NCI-H187 treated with DMSO at 0.1 percent for 48 hours (cell line): ENCODE measurements at regions not wholly inside any gene's neighbourhood (a gene's known extent, or its start where the extent isn't known, plus 50 kb on each side); places are given as distances from the start of the nearest gene placed in this dataset.
"Not testable (repeated sequence)": the region's sequence is repeated elsewhere in the genome, so short reads cannot be mapped to it uniquely, and the experiment has no call there.

Experiments used
- DNase-seq: peaks from one replicate; lab custom pipeline; 2025; lab: John Stamatoyannopoulos, UW

DNA sequence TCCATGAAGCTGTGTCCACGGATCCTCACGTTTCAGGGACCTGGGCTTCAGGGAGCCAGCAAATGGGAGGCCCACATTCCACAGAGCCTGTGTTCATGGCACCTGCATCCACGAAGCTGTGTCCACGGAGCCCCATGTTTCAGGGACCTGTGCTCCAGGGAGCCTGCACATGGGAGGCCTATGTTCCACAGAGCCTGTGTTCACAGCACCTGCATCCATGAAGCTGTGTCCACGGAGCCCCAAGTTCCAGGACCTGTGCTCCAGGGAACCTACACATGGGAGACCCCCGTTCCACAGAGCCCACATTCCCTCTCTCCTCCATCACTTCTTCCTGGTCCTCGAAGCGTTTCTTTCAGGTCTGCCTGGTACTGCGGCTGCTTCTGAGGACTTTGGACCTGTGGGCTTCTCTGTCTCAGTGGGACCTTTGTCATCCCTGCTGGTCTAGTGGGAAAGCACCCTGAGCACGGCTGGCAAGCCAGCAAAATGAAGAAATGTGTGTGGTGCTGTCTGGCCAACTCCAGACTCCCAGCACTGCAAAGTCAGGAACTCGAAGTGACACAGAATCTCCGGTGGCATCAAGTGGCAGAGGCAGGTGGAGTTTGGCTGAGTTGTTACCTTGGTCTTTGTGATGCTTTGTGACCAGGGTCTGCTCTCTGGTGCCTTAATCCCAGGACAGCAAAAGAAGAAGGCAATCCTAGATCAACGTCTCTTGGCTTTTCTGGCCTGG, 245.9 kb downstream of the DLL1 start:
- DNase-seq: no peak

DNA sequence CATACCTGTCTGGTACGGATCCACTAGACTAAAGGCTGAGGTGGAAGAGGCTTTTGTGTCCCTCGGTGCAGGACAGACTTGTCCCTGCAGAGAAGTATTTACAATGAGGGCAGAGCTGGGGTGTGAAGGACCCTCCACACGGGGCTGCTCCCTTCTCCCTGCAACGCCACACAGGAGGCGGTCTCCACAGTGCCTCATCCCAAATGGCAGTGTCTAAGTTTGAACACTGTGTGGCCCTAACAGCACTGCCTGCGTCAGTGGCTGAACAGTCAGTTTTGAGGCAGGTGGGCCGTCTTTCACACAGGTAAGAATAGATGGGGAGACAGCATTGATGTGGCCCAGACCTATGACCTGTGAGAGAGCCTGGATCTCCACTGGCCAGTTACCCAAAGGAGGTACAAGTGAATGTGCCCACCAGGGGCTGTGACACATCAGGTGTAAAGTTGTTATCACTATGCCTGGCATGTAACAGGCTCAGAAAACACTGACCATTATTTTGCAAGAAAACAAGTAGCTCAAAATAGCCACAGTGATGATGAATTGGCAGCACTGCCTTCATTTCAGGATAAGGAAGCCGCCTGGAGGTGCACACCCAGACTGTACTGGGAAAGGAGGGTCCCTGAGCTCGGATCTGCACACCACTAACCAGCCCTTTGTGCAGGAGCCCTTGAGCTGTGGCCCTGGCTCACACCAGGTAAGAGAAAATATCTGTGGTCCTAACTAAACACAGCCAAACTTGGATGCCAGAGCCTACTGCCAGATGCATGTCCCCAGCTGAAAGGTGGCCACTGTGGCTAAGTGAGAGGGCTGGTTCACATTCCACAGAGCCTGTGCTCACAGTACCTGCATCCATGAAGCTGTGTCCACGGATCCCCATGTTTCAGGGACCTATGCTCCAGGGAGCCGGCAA, 246.7 kb downstream of the DLL1 start:
- no peak for DNase-seq

DNA sequence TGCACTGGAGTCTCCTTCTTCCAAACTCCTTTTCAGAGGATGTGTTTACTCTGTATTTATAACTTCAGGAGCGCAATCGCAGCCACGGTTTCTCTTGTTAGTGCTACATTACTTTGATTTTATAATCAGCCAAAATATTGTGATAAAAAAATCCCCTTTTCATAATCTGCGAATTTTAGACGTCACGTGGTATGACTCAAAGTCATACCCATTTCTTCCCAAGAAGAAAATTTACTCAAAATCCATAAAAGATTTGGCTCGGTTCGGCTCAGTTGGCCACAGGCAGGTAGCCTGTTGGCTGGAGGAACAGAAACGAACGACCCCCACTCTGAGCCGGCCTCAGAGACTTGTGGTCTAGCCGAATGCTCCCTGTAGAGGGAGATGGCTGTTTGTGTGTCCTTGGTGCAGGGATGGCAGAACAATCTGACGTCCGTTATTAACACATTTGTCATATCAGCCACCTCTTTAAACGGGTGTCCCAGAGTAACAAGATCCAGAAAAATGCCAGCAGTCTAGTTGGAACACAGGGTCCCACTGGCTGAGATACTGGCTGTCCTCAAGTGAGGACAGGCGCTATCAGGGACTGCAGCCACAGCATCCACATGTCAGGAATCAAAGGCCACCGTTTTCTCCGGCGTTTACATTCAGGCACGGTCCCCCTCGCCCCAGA, 247.6 kb downstream of the DLL1 start:
- no peak for DNase-seq

DNA sequence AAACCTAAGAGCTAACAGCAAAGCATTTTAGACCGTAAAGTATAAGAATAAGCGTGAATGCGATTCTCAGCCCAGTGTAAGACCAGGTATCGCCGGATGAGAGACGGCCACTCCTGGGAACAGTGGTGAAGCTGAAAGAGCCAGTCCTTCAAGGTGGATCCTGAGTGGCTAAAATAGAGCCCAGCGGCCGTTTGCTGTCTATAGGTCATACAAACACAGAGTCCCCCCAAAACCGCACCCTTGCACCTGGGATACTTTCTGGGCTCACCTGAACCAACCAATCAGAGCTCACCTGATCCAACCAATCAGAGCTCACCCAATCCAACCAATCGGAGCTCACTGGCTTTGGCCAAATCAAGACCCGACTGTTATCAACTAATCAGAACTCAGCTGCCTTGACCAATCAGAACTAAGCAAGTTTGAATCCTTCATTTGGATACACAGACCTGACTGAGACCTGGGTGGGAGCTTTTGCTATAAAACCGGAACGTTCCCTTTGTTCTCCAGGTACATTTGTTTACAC, 248.2 kb downstream of the DLL1 start:
- DNase-seq: no peak

DNA sequence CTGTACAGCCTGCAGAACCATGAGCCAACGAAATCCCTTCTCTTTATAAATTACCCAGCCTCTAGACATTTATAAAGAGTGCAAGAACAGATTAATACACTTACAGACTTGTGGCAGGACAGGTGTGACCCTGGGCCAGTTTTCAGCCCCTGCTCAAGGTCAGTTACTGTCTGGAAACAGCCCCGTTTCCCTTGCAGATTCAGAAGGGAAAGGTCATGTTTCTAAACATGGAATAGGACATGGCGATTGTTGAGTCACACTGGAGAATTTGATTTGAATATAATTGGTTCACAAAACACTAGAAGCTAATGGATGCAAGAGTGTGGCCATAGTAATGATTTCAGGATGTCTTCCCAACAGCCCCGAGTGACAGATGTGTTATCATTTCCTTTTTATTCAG, 248.8 kb downstream of the DLL1 start:
- DNase-seq: no peak

DNA sequence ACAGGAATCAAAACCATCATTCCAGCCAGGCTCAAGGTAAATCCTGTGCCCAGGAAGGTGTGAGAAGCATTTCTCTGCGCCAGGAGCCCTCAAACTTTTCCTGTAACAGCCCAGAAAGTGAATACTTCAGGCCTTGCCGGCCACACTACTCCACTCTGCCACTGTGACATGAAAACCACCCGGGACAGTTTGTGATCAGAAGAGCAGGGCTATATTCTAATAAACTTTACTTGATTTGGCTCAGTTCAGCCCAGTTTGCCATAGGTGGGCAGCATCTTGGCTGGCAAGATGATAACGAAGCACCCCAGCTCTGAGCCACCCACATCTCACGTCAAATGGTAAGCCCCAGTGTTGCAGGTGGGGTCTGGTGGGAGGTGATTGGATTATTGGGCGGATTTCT, 249.4 kb downstream of the DLL1 start:
- no peak for DNase-seq

DNA sequence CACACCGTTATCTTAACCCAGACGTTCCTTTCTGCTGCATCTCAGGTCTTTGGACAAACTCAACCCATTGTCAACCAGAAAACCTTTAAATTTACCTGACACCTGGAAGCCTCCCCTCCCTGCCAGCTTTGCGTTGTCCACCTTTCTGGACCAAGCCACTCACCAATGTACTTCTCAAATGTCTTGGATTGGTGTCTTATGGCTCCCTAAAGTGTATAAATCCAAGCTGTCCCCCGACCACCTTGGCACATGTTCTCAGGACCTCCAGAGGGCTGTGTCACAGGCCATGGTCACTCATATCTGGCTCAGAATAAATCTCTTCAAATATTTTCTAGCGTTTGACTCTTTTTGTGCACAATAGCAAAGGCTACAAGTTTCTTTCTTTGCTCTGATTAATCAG, 250.0 kb downstream of the DLL1 start:
- no peak for DNase-seq

DNA sequence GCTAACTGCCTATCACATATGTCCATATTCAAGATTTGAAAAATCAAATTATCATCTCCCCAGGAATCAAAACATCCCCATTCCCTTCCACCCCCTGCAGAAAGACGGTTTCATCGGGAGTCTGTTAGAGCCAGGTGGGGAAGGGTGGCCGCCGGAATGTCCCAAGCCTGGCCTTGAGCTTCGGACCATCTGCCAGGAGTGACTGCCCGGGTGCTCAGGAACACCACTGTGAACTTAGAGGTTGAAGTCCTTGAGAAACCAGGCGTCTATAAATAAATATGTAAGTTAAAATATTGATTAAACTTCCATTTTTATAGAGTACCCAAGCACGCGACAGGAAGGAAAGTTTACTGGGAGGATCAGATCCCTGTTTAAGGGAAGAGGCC, 250.8 kb downstream of the DLL1 start:
- DNase-seq: no peak

DNA sequence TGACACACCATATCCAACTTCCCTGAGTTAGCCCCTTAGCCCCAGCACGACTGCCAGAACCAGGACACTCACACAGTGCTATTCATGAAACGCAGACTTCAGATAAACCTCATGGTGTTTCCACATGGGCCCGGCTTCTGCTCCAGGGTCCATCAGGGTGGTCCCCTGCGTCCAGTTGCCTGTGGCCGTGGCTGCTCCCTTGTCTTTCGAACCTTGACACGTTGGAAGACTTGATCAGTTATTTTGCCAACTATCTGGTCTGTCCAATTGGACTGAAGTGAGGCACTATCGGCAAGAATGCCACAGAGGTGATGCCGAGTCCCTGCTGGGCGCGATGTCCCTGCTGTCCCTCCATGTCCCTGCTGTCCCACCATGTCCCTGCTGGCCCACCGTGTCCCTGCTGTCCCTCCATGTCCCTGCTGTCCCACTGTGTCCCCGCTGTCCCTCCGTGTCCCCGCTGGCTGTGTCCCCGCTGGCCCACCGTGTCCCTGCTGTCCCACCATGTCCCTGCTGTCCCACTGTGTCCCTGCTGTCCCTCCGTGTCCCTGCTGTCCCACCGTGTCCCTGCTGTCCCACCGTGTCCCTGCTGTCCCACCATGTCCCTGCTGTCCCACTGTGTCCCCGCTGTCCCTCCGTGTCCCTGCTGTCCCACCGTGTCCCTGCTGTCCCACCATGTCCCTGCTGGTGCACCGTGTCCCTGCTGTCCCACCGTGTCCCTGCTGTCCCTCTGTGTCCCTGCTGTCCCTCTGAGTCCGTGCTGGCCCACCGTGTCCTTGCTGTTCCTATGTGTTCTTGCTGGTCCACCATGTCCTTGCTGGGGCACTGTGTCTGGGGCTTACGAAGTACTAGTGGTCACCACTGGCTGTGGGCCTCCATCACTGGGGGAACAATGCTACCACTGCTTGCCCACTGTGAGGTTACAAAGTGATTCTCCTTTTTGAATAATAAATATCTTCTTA, 251.4 kb downstream of the DLL1 start:
- no peak for DNase-seq

DNA sequence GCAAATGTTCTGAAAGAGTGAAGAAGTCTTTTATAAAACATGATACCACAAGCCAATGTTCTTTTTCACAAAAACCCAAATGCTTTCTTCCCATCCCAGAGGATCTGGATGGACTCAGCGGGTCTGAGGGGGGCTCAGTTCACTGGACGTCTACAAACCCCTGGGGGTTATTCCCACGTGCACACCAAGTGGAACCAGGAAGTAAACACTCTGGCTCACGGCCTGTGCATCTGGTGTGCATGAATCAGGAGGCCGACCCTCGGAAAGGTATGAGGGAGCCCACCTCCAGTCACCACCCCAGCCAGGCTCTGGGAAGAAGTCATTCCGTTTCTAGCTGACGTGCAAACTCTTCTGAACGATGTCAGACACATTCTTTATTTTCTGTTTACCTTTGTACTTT, 252.2 kb downstream of the DLL1 start:
- DNase-seq: no peak

DNA sequence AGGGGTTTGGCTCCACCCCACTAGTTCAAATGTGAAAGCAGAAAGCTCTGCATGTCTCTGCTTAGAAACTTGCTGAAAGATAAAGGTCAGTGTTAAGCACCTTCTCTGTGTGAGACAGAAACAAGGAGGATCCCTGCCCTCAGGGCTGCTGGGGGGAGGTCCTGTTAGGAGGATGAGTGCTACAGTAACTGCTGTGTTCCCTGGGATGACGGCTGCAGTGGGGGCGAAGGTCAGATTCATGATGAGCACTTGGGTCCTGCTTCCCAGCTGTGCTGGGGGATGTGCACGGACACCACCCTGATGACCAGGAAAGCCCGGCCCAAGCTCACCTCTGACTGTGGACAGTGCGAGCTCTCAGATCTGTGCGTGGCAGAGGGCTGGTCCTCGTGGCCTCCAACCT, 252.6 kb downstream of the DLL1 start:
- DNase-seq: no peak

DNA sequence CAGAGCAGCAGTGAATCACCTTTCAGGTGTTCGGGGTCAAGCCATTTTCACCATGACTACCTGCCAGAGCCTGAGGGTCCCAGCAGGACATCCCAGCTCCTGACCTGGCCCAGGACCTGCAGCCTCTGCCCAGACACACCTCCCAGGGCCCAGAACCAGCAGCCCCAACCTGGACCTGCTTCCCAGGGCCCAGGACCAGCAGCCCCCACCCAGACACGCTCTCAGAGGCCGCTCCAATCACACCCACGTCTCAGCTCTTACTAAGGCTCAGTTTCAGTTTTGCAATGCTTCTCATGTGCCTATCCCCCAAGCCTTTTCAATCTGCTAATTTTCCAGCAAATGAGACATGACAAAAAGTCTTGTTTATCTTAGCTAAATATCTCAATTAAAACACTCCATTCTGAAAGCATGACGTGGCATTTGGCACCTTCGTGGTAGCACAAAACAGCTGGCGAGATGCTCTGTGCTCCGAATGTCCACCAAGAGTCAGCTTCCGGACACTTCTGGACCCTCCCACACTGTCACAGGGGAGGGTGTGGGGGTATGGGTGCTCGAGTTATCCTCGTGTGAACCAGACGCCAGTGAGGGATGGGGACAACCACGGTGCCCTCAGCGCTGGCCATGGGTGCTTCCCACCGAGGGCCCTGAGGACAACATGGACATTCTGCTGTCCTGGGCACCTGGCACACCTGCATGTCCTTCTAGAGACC, 253.2 kb downstream of the DLL1 start:
- no peak for DNase-seq

DNA sequence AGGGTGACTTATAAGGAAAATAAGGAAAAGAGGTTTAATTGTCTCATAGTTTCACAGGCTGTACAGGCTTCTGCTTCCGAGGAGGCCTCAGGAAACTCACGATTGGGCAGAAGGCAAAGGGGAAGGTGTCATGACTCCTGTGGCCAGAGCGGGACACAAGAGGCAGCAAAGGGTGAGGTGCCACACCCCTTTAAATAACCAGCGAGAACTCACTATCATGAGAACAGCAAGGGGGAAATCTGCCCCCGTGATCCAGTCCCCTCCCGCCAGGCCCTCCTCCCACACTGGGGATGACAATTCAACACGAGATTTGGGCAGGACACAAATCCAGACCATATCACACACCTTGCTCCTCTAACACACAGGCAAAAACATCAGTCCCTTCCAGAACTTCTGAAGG, 254.0 kb downstream of the DLL1 start:
- DNase-seq: no peak

DNA sequence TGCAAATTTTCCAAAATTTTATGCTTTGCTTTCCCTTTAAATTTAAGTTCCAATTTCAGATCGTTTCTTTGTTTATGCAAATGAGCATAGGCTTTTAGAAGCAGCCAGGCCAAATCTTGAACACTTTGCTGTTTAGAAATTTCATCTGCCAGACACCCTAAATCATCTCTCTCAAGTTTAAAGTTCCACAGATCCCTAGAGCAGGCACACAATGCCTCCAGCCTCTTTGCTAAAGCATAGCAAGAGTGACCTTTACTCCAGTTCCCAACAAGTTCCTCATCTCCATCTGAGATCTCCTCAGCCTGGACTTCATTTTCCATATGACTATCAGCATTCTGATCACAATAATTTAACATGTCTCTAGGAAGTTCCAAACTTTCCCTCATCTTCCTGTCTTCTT, 254.5 kb downstream of the DLL1 start:
- not testable (repeated sequence) for DNase-seq

DNA sequence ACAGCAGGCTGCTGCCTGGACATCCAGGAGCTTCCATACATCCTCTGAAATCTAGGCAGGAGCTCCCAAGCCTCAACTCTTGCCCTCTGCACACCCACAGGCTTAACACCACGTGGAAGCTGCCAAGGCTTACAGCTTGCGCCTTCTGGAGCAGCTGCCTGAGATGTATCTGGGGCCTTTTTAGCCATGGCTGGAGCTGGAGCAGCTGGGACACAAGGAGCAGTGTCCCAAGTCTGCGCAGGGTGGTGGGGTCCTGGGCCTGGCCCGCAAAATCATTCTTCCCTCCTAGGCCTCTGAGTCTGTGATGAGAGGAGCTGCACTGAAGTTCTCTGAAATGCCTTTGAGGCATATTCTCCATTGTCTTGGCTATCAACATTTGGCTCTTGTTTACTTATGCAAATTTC, 255.0 kb downstream of the DLL1 start:
- no peak for DNase-seq

DNA sequence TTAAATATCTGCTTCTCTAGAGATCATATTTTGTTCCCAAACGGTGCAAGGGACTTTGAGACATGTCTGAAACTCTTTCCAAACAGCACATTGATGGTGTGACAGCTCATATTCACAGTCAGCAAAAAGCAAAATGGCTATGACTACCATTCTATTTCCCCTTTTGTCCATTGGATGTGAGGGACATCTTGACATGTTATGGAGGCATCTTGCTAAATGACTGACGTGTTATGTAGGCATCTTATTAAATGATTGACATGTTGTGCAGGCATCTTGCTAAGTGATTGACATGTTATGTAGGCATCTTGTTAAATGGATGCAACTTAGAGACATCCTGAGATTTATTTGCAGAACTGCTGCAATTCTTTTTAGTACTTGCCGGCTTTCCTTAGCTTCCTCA, 255.8 kb downstream of the DLL1 start:
- no peak for DNase-seq

DNA sequence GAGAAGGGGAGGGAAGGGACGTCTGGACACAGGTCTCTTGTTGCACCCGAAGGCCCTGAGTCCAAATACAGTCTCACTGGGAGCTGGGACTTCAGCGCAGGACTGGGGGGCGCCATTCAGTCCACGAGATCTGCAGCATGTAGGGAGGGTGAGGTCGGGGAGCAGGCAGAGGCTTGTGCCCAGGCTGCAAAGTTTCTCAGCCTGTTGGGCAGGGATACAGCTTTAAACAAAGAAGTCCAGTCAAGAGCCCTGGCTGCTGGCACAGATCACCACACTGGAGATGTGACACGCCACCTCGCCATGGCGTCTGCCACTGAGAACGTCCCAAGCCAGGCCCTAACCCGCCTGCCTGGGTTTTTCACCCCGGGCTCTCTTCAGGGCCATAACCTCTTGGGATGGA, 256.6 kb downstream of the DLL1 start:
- DNase-seq: no peak

DNA sequence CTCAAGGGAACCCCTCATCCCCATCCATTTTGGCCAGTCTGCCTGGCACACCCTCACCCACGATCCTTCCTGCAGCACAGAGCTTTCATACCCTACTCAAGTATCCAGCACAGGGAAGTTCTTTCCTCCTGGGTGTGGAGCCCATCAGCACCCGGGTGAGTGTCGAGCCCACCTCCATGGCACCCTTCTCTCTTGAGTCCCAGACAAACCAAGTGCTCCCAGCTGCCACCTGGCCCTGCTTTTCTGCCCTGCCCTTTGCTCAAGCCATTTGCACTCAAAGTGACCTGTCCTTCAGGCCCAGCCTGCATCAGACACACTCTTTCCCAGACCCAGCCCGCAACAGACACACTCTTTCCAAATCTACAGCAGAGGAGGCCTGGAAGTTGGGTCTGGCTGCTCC, 257.2 kb downstream of the DLL1 start:
- no peak for DNase-seq

DNA sequence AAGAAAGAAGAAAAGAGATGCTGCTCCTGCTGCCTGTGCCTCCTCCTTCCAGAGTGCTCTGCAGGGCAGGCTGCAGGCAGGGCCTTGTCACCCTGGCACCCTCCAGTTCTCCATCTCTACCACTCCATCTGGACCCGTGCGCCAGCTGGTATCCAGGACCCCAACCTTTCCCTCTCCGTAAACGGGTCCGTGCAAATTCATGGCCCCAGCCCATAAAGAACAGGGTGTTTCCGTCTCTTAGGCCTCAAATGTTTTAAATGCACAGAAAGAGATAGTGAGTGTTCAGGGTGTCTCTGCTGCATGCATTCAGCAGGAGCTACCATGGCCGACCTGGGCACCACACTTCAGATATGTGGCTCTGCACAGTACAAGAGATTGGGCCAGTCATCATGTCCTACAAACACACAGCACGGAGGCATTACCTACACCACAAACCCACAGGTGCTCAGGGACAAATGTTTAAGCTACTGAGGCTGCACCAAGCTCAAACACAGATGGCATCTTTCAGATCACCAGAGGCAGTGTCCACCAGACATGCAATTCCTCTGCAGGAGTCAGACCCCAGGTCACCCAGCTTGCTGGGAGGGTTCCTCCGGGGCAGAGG, 258.1 kb downstream of the DLL1 start:
- DNase-seq: no peak

DNA sequence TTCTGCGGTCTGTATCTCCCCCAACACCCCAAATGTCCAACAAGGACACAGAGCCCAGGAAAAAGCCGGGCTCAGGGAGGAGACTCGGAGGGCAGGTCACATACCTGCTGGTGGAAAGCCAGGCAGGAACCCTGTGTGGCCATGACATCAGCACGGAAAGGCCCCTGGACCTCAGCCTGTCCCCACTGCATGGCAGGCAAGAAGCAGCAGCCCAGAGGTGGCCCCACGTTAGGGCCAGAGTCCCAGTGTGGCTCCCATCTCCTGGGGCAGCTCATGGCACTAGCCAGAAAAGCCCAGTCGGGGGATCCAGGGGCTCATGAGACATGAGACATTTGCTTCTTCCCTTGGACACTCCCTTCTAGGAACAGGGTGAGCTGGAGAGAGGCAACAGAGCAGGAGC, 258.7 kb downstream of the DLL1 start:
- DNase-seq: no peak
